Liver (tissue), 3 donors: ENCODE measurements at regions not wholly inside any gene's neighbourhood (a gene's known extent, or its start where the extent isn't known, plus 50 kb on each side); places are given as distances from the start of the nearest gene placed in this dataset.
A peak's percentile ranks its signal among the peaks of the same experiment; 100 is the strongest.

ENCODE experiments used
- HNF4A ChIP-seq, 2 donors: conservative IDR thresholded peaks; 2 replicates each; pipeline ENCODE4 v1.6.1; 2016; ENCODE audit warnings: antibody characterized with exemption in 2 of 2, mild to moderate bottlenecking in 2 of 2
- NR2F2 ChIP-seq: IDR thresholded peaks from 2 replicates; pipeline ENCODE4 v1.6.1; 2016; ENCODE audit warnings: antibody characterized with exemption
- RAD21 ChIP-seq, 2 donors: IDR thresholded peaks; 2 replicates each; pipeline ENCODE4 v1.6.1; 2016; ENCODE audit warnings: antibody characterized with exemption in 2 of 2, mild to moderate bottlenecking in 2 of 2
- REST ChIP-seq: IDR thresholded peaks from 2 replicates; pipeline ENCODE4 v1.6.1; 2016; ENCODE audit warnings: antibody characterized with exemption, mild to moderate bottlenecking
- SP1 ChIP-seq: IDR thresholded peaks from 2 replicates; pipeline ENCODE4 v1.6.1; 2018; ENCODE audit warnings: antibody characterized with exemption, mild to moderate bottlenecking
- TAF1 ChIP-seq: conservative IDR thresholded peaks from 2 replicates; pipeline ENCODE4 v1.6.1; 2016; ENCODE audit warnings: antibody characterized with exemption, mild to moderate bottlenecking
- YY1 ChIP-seq: IDR thresholded peaks from 2 replicates; pipeline ENCODE4 v1.6.1; 2016; ENCODE audit warnings: antibody characterized with exemption, mild to moderate bottlenecking
- ZBTB33 ChIP-seq: IDR thresholded peaks from 2 replicates; pipeline ENCODE4 v1.6.1; 2016; ENCODE audit warnings: antibody characterized with exemption
- TF ChIP-seq, protein P1 (sequence below): fragments of 150-350 bp; IDR thresholded peaks from 2 replicates; pipeline ENCODE4 v1.5.1; 2017; ENCODE audit warnings: improper control_type of control experiment, low read depth, low read length; ENCODE audit not compliant: missing input control
- TF ChIP-seq, protein P2 (sequence below): IDR thresholded peaks from 2 replicates; pipeline ENCODE4 v1.6.1; 2016; ENCODE audit warnings: antibody characterized with exemption
- TF ChIP-seq, protein P3 (sequence below): IDR thresholded peaks from 2 replicates; pipeline ENCODE4 v1.6.1; 2016; ENCODE audit warnings: antibody characterized with exemption
- donor health status: healthy.
- donor health status: healthy.

- TF ChIP-seq, protein P1, sequence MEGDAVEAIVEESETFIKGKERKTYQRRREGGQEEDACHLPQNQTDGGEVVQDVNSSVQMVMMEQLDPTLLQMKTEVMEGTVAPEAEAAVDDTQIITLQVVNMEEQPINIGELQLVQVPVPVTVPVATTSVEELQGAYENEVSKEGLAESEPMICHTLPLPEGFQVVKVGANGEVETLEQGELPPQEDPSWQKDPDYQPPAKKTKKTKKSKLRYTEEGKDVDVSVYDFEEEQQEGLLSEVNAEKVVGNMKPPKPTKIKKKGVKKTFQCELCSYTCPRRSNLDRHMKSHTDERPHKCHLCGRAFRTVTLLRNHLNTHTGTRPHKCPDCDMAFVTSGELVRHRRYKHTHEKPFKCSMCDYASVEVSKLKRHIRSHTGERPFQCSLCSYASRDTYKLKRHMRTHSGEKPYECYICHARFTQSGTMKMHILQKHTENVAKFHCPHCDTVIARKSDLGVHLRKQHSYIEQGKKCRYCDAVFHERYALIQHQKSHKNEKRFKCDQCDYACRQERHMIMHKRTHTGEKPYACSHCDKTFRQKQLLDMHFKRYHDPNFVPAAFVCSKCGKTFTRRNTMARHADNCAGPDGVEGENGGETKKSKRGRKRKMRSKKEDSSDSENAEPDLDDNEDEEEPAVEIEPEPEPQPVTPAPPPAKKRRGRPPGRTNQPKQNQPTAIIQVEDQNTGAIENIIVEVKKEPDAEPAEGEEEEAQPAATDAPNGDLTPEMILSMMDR: no peak
- TF ChIP-seq ZBTB33 (no peak), REST (no peak), YY1 (no peak), TAF1 (no peak), SP1 (no peak), RAD21 (IDR thresholded peaks at IDR 0.05) (no peak), NR2F2 (peak; percentile 68), HNF4A (conservative IDR thresholded peaks at IDR 0.05) (no peak)
- TF ChIP-seq, protein P2, sequence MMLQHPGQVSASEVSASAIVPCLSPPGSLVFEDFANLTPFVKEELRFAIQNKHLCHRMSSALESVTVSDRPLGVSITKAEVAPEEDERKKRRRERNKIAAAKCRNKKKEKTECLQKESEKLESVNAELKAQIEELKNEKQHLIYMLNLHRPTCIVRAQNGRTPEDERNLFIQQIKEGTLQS: no peak
- TF ChIP-seq, protein P3, sequence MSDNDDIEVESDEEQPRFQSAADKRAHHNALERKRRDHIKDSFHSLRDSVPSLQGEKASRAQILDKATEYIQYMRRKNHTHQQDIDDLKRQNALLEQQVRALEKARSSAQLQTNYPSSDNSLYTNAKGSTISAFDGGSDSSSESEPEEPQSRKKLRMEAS: no peak
These were observed 60.2 kb upstream of the COMTD1 start for GRCh38 chr10:75295868-75296441.
